GM23338 (cell line): ENCODE measurements at regions not wholly inside any gene's neighbourhood (a gene's known extent, or its start where the extent isn't known, plus 50 kb on each side); places are given as distances from the start of the nearest gene placed in this dataset.

ENCODE experiments used
- ATAC-seq: fragments of 200-7000 bp; cut with Tn5 transposase; 3 replicates; pipeline ENCODE4 v1.9.1; 2020
- DNase-seq: peaks from one replicate; pipeline ENCODE4 v3.0.0-alpha.2; 2015; ENCODE audit warnings: low spot score
- H2AFZ ChIP-seq: fragments of 200-600 bp; sonication (generic); 2 replicates; pipeline ENCODE4 v1.8.0; 2016; ENCODE audit warnings: antibody characterized with exemption, mild to moderate bottlenecking, moderate library complexity
- H3F3A ChIP-seq: fragments of 200-600 bp; sonication (generic); replicated peaks from 2 replicates; pipeline ENCODE4 v1.8.0; 2017; ENCODE audit warnings: antibody characterized with exemption, mixed run types, low read depth
- H3K27ac ChIP-seq: fragments of 200-600 bp; sonication (generic); 2 replicates; pipeline ENCODE4 v1.6.1; 2016; ENCODE audit warnings: low read depth
- H3K27me3 ChIP-seq: fragments of 200-600 bp; sonication (generic); 2 replicates; pipeline ENCODE4 v1.8.0; 2016; ENCODE audit warnings: mild to moderate bottlenecking, mixed run types, moderate library complexity; ENCODE audit not compliant: insufficient read depth
- H3K36me3 ChIP-seq: fragments of 200-600 bp; sonication (generic); 2 replicates; pipeline ENCODE4 v1.8.0; 2016; ENCODE audit warnings: mild to moderate bottlenecking; ENCODE audit not compliant: insufficient read depth
- H3K4me1 ChIP-seq: fragments of 200-600 bp; sonication (generic); 2 replicates; pipeline ENCODE4 v1.8.0; 2016; ENCODE audit warnings: mild to moderate bottlenecking, moderate library complexity; ENCODE audit not compliant: insufficient read depth
- H3K4me2 ChIP-seq: fragments of 200-600 bp; sonication (generic); 2 replicates; pipeline ENCODE4 v1.7.1; 2017; ENCODE audit warnings: mixed run types
- H3K4me3 ChIP-seq: fragments of 200-600 bp; sonication (generic); 2 replicates; pipeline ENCODE4 v1.6.1; 2016; ENCODE audit warnings: mixed run types
- H3K79me2 ChIP-seq: fragments of 200-600 bp; sonication (generic); replicated peaks from 2 replicates; pipeline ENCODE4 v1.8.0; 2017; ENCODE audit warnings: mild to moderate bottlenecking; ENCODE audit not compliant: insufficient read depth
- H3K9me2 ChIP-seq: fragments of 200-600 bp; sonication (generic); 2 replicates; pipeline ENCODE4 v1.8.0; 2017; ENCODE audit not compliant: insufficient read depth
- H4K20me1 ChIP-seq: fragments of 200-600 bp; sonication (generic); replicated peaks from 2 replicates; pipeline ENCODE4 v1.8.0; 2017; ENCODE audit warnings: mild to moderate bottlenecking; ENCODE audit not compliant: insufficient read depth
- H3K27ac Mint-ChIP-seq: 2 replicates; pipeline ENCODE4 v1.8.0; 2020; ENCODE audit warnings: inconsistent platforms, mild to moderate bottlenecking, moderate library complexity, mixed read lengths
- H3K27me3 Mint-ChIP-seq: 3 replicates; pipeline ENCODE4 v1.8.0; 2022; ENCODE audit warnings: low read depth, mild to moderate bottlenecking, moderate library complexity, mixed read lengths, inconsistent platforms; ENCODE audit not compliant: insufficient read depth, poor library complexity
- H3K36me3 Mint-ChIP-seq: 3 replicates; pipeline ENCODE4 v1.8.0; 2021; ENCODE audit warnings: low read depth, mild to moderate bottlenecking, inconsistent platforms, moderate library complexity, mixed read lengths
- H3K4me1 Mint-ChIP-seq: 3 replicates; pipeline ENCODE4 v1.8.0; 2020; ENCODE audit warnings: mild to moderate bottlenecking, inconsistent platforms, mixed read lengths
- H3K4me3 Mint-ChIP-seq: 3 replicates; pipeline ENCODE4 v1.8.0; 2021; ENCODE audit warnings: moderate library complexity, mild to moderate bottlenecking, inconsistent platforms, mixed read lengths
- H3K9me3 Mint-ChIP-seq: 3 replicates; pipeline ENCODE4 v1.8.0; 2020; ENCODE audit warnings: moderate library complexity, mild to moderate bottlenecking, inconsistent platforms, mixed read lengths
- EZH2 ChIP-seq: fragments of 200-600 bp; sonication (generic); IDR thresholded peaks from one replicate; pipeline ENCODE4 v1.8.0; 2017; ENCODE audit warnings: antibody characterized with exemption, mild to moderate bottlenecking, low read depth; ENCODE audit not compliant: unreplicated experiment
- NANOG ChIP-seq: IDR thresholded peaks from 2 replicates; pipeline ENCODE4 v1.6.1; 2016; ENCODE audit warnings: antibody characterized with exemption, borderline replicate concordance
- POLR2AphosphoS5 ChIP-seq: IDR thresholded peaks from 2 replicates; pipeline ENCODE4 v1.6.1; 2016; ENCODE audit warnings: antibody characterized with exemption, low read depth
- STAT1 ChIP-seq: IDR thresholded peaks from one replicate; pipeline ENCODE4 v1.6.1; 2016; ENCODE audit warnings: antibody characterized with exemption; ENCODE audit not compliant: unreplicated experiment
- ZNF331 ChIP-seq: fragments of 250-450 bp; sonication (Bioruptor Pico); IDR thresholded peaks from 2 replicates; pipeline ENCODE4 v1.5.0; 2020; ENCODE audit warnings: low read depth, mild to moderate bottlenecking, moderate library complexity
- TF ChIP-seq, protein P1 (sequence below), 2 experiments: fragments of 200-600 bp in 1 of 2; sonication (generic) in 1 of 2; conservative IDR thresholded peaks; 2 replicates each; pipeline versions ENCODE4 v1.5.1 to v1.6.1; 2016 to 2017; ENCODE audit warnings: antibody characterized with exemption in 2 of 2, low read depth in 2 of 2, mild to moderate bottlenecking in 2 of 2, moderate library complexity in 1 of 2
- TF ChIP-seq, protein P2 (sequence below): IDR thresholded peaks from 2 replicates; pipeline ENCODE4 v1.6.1; 2016; ENCODE audit warnings: antibody characterized with exemption
- TF ChIP-seq, protein P3 (sequence below): fragments of 250-450 bp; sonication (Bioruptor Pico); IDR thresholded peaks from 2 replicates; pipeline ENCODE4 v1.5.0; 2020; ENCODE audit warnings: mild to moderate bottlenecking, moderate library complexity

DNA sequence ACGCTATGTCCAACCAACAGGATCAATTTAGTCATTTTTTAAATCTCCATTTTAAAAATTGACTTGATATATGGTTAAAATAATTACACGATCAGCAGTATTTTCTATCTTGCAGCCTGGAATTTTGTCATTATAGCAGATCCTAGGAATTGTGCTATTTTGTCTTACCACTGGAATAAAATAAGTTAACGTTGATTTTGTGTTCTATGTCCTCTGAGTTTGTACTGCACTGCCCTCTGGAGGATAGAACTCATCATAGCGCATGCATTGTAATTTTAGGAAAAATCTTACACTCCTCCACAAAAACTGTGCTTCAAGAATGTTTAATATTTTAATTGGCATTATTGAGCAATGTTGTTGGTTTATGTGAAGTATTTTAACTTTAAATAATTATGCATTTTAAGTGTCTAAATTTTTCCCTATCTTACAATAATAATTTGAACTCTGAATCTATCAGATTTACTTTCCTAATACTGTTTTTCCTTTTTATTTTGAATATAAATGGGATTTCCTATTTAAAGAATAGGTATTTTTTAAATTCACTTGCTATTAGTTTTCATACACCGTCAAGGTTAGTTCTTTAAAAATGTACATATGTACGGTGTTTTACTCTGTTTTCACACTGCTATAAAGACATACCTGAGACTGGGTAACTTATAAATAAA is 220.1 kb downstream of the PPP1R3A start:
- Mint-ChIP-seq H3K27ac (no peak overlapping the region), H3K27me3 (no peaks in the 10 kb centered on the region), H3K4me1 (no peaks in the 10 kb centered on the region), H3K36me3 (no peaks in the 10 kb centered on the region), H3K9me3 (no peaks in the 10 kb centered on the region), H3K4me3 (no peak overlapping the region)
- Histone ChIP-seq H3K27ac (no peak overlapping the region), H2AFZ (no peak overlapping the region), H3K27me3 (no peaks in the 10 kb centered on the region), H3K36me3 (no peaks in the 10 kb centered on the region), H3F3A (no peaks in the 10 kb centered on the region), H3K9me2 (no peaks in the 10 kb centered on the region), H3K4me3 (no peak overlapping the region), H3K4me2 (no peak overlapping the region), H3K79me2 (no peaks in the 10 kb centered on the region), H3K4me1 (no peaks in the 10 kb centered on the region), H4K20me1 (no peaks in the 10 kb centered on the region; the same call in 1 of the 2 replicates)
- TF ChIP-seq NANOG, result no peak
- TF ChIP-seq, protein P1, sequence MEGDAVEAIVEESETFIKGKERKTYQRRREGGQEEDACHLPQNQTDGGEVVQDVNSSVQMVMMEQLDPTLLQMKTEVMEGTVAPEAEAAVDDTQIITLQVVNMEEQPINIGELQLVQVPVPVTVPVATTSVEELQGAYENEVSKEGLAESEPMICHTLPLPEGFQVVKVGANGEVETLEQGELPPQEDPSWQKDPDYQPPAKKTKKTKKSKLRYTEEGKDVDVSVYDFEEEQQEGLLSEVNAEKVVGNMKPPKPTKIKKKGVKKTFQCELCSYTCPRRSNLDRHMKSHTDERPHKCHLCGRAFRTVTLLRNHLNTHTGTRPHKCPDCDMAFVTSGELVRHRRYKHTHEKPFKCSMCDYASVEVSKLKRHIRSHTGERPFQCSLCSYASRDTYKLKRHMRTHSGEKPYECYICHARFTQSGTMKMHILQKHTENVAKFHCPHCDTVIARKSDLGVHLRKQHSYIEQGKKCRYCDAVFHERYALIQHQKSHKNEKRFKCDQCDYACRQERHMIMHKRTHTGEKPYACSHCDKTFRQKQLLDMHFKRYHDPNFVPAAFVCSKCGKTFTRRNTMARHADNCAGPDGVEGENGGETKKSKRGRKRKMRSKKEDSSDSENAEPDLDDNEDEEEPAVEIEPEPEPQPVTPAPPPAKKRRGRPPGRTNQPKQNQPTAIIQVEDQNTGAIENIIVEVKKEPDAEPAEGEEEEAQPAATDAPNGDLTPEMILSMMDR (conservative IDR thresholded peaks at IDR 0.05; ENCODE audit: low read depth in 2 of 2), result peak; percentile 77 to 91
- peak; percentile 56 for DNase-seq
- no peak for ATAC-seq

DNA sequence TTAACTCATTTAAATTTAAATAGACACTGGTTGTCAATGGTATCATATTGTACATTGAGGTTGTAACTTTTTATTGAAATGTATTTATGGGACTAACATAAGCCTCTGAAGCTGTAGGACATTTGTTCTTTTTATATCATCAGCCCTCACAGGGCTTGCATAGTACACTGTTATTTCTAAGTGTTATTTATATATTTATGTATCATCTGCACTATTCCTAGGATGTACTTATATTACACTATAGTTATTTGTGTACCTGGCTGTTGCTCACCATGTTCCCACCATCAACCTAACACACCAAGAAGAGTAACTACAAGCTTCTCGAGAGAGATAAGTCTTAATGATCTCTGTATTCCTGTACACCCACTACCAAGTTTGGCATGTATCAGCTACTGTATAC is 224.7 kb downstream of the PPP1R3A start:
- peaks cover 4% of the 10 kb centered on the region; the same call in 2 of the 3 replicates for H3K4me1 Mint-ChIP-seq
- DNase-seq, result no peak
- Histone ChIP-seq H3K27me3 (no peaks in the 10 kb centered on the region), H3K4me3 (no peak overlapping the region), H3K79me2 (no peaks in the 10 kb centered on the region), H3F3A (no peaks in the 10 kb centered on the region), H3K4me1 (no peaks in the 10 kb centered on the region), H3K36me3 (no peaks in the 10 kb centered on the region), H4K20me1 (no peaks in the 10 kb centered on the region), H3K27ac (no peak overlapping the region), H3K4me2 (no peak overlapping the region), H3K9me2 (no peaks in the 10 kb centered on the region), H2AFZ (no peak overlapping the region)
- TF ChIP-seq STAT1, result no peak
- H3K36me3 Mint-ChIP-seq, result no peaks in the 10 kb centered on the region
- H3K27ac Mint-ChIP-seq, result no peak overlapping the region
- no peaks in the 10 kb centered on the region for H3K27me3 Mint-ChIP-seq
- ATAC-seq, result no peak
- no peak overlapping the region for H3K4me3 Mint-ChIP-seq
- H3K9me3 Mint-ChIP-seq, result no peaks in the 10 kb centered on the region

DNA sequence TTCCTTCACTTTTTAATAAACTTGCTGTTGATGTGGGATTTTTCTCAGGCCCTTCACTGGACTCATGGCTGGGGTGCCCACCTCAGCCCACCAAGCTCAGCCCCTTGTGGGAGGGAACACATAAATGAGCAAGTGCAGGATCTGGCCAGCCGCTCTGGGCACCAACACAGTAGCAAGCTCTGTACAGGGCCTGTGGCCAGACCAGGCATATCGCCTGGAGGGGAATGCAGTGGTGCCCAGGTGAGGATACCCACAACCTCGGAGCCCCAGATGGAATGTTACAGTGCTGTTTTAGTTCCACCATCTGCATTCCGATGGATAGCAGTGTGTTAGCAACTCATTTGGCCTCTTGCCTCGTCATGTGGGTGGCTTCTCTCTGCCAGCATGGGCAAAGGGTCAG is 234.6 kb downstream of the PPP1R3A start:
- no peaks in the 10 kb centered on the region for H3K4me1 ChIP-seq
- no peak overlapping the region for H3K4me3 Mint-ChIP-seq
- H3K79me2 ChIP-seq, result no peaks in the 10 kb centered on the region
- H3K27me3 ChIP-seq, result no peaks in the 10 kb centered on the region
- ATAC-seq (no peak), DNase-seq (no peak)
- no peaks in the 10 kb centered on the region for H3K27me3 Mint-ChIP-seq
- no peak overlapping the region for H2AFZ ChIP-seq
- H3K9me2 ChIP-seq, result no peaks in the 10 kb centered on the region
- H3K9me3 Mint-ChIP-seq, result peaks cover 15% of the 10 kb centered on the region; the same call in 2 of the 3 replicates
- no peak overlapping the region for H3K4me3 ChIP-seq
- no peak overlapping the region for H3K27ac ChIP-seq
- no peak overlapping the region for H3K4me2 ChIP-seq
- no peaks in the 10 kb centered on the region for H3K4me1 Mint-ChIP-seq
- H3F3A ChIP-seq, result no peaks in the 10 kb centered on the region
- H3K36me3 ChIP-seq, result no peaks in the 10 kb centered on the region
- peaks cover 7% of the 10 kb centered on the region; the same call in 1 of the 3 replicates for H3K36me3 Mint-ChIP-seq
- H3K27ac Mint-ChIP-seq, result no peak overlapping the region
- H4K20me1 ChIP-seq, result no peaks in the 10 kb centered on the region
- TF ChIP-seq ZNF331 (CRISPR knock-in tag), result no peak
- TF ChIP-seq, protein P2, sequence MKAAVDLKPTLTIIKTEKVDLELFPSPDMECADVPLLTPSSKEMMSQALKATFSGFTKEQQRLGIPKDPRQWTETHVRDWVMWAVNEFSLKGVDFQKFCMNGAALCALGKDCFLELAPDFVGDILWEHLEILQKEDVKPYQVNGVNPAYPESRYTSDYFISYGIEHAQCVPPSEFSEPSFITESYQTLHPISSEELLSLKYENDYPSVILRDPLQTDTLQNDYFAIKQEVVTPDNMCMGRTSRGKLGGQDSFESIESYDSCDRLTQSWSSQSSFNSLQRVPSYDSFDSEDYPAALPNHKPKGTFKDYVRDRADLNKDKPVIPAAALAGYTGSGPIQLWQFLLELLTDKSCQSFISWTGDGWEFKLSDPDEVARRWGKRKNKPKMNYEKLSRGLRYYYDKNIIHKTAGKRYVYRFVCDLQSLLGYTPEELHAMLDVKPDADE, result no peak
- TF ChIP-seq POLR2AphosphoS5, result no peak
- no peak for TF ChIP-seq EZH2
- TF ChIP-seq, protein P3, sequence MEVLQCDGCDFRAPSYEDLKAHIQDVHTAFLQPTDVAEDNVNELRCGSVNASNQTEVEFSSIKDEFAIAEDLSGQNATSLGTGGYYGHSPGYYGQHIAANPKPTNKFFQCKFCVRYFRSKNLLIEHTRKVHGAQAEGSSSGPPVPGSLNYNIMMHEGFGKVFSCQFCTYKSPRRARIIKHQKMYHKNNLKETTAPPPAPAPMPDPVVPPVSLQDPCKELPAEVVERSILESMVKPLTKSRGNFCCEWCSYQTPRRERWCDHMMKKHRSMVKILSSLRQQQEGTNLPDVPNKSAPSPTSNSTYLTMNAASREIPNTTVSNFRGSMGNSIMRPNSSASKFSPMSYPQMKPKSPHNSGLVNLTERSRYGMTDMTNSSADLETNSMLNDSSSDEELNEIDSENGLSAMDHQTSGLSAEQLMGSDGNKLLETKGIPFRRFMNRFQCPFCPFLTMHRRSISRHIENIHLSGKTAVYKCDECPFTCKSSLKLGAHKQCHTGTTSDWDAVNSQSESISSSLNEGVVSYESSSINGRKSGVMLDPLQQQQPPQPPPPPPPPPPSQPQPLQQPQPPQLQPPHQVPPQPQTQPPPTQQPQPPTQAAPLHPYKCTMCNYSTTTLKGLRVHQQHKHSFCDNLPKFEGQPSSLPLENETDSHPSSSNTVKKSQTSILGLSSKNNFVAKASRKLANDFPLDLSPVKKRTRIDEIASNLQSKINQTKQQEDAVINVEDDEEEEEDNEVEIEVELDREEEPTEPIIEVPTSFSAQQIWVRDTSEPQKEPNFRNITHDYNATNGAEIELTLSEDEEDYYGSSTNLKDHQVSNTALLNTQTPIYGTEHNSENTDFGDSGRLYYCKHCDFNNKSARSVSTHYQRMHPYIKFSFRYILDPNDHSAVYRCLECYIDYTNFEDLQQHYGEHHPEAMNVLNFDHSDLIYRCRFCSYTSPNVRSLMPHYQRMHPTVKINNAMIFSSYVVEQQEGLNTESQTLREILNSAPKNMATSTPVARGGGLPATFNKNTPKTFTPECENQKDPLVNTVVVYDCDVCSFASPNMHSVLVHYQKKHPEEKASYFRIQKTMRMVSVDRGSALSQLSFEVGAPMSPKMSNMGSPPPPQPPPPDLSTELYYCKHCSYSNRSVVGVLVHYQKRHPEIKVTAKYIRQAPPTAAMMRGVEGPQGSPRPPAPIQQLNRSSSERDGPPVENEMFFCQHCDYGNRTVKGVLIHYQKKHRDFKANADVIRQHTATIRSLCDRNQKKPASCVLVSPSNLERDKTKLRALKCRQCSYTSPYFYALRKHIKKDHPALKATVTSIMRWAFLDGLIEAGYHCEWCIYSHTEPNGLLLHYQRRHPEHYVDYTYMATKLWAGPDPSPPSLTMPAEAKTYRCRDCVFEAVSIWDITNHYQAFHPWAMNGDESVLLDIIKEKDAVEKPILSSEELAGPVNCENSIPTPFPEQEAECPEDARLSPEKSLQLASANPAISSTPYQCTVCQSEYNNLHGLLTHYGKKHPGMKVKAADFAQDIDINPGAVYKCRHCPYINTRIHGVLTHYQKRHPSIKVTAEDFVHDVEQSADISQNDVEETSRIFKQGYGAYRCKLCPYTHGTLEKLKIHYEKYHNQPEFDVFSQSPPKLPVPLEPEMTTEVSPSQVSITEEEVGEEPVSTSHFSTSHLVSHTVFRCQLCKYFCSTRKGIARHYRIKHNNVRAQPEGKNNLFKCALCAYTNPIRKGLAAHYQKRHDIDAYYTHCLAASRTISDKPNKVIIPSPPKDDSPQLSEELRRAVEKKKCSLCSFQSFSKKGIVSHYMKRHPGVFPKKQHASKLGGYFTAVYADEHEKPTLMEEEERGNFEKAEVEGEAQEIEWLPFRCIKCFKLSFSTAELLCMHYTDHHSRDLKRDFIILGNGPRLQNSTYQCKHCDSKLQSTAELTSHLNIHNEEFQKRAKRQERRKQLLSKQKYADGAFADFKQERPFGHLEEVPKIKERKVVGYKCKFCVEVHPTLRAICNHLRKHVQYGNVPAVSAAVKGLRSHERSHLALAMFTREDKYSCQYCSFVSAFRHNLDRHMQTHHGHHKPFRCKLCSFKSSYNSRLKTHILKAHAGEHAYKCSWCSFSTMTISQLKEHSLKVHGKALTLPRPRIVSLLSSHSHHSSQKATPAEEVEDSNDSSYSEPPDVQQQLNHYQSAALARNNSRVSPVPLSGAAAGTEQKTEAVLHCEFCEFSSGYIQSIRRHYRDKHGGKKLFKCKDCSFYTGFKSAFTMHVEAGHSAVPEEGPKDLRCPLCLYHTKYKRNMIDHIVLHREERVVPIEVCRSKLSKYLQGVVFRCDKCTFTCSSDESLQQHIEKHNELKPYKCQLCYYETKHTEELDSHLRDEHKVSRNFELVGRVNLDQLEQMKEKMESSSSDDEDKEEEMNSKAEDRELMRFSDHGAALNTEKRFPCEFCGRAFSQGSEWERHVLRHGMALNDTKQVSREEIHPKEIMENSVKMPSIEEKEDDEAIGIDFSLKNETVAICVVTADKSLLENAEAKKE (CRISPR knock-in tag), result no peak
